GM18505 (cell line): ENCODE measurements at regions not wholly inside any gene's neighbourhood (a gene's known extent, or its start where the extent isn't known, plus 50 kb on each side); places are given as distances from the start of the nearest gene placed in this dataset.
A peak's percentile ranks its signal among the peaks of the same experiment; 100 is the strongest.
"Not testable (repeated sequence)": the region's sequence is repeated elsewhere in the genome, so short reads cannot be mapped to it uniquely, and the experiment has no call there.

Source experiments
- ATAC-seq: cut with Tn5 transposase; IDR thresholded peaks from one replicate; pipeline ENCODE4 v1.9.1; 2021; ENCODE audit not compliant: unreplicated experiment
- POLR2A ChIP-seq: IDR thresholded peaks from 4 replicates; pipeline ENCODE4 v1.6.1; 2011; ENCODE audit warnings: borderline replicate concordance; ENCODE audit not compliant: insufficient read depth, insufficient read length; ENCODE audit errors: extremely low read depth

GRCh38 chr18:26648509-26649192 lies 100.3 kb upstream of the KCTD1 start:
- no peak for TF ChIP-seq POLR2A
- ATAC-seq, result no peak

GRCh38 chr18:26646901-26647300 lies 98.5 kb upstream of the KCTD1 start:
- TF ChIP-seq POLR2A, result no peak
- ATAC-seq, result no peak

- TF ChIP-seq POLR2A, result no peak
- ATAC-seq, result no peak
Measured at GRCh38 chr18:26642440-26643348, 94.3 kb upstream of the KCTD1 start.

- no peak for ATAC-seq
- no peak for TF ChIP-seq POLR2A
Measured at GRCh38 chr18:26640541-26640940, 92.2 kb upstream of the KCTD1 start.

GRCh38 chr18:26639149-26639548 lies 90.8 kb upstream of the KCTD1 start:
- no peak for TF ChIP-seq POLR2A
- ATAC-seq, result no peak

GRCh38 chr18:26637983-26638382 lies 89.6 kb upstream of the KCTD1 start:
- TF ChIP-seq POLR2A, result no peak
- no peak for ATAC-seq

- no peak for ATAC-seq
- TF ChIP-seq POLR2A, result no peak
Measured at GRCh38 chr18:26637324-26637723, 89.0 kb upstream of the KCTD1 start.

GRCh38 chr18:26635466-26635865 lies 87.1 kb upstream of the KCTD1 start:
- no peak for ATAC-seq
- TF ChIP-seq POLR2A, result no peak

GRCh38 chr18:26634631-26635030 lies 86.3 kb upstream of the KCTD1 start:
- TF ChIP-seq POLR2A, result no peak
- no peak for ATAC-seq

GRCh38 chr18:26631135-26631534 lies 82.8 kb upstream of the KCTD1 start:
- ATAC-seq, result no peak
- TF ChIP-seq POLR2A, result no peak

- no peak for ATAC-seq
- TF ChIP-seq POLR2A, result no peak
Measured at GRCh38 chr18:26630596-26630995, 82.2 kb upstream of the KCTD1 start.

- no peak for TF ChIP-seq POLR2A
- no peak for ATAC-seq
Measured at GRCh38 chr18:26628017-26628416, 79.7 kb upstream of the KCTD1 start.

GRCh38 chr18:26624443-26624842 lies 76.1 kb upstream of the KCTD1 start:
- no peak for ATAC-seq

GRCh38 chr18:26623314-26623713 lies 75.0 kb upstream of the KCTD1 start:
- ATAC-seq, result not testable (repeated sequence)

More at GRCh38 chr18:26624443-26624842, 76.1 kb upstream of the KCTD1 start:
- no peak for TF ChIP-seq POLR2A

- peak; percentile 98 for ATAC-seq
- TF ChIP-seq POLR2A, result no peak
Measured at GRCh38 chr18:26621161-26622026, 73.0 kb upstream of the KCTD1 start.
